ENCODE measurements at regions not wholly inside any gene's neighbourhood (a gene's known extent, or its start where the extent isn't known, plus 50 kb on each side); places are given as distances from the start of the nearest gene placed in this dataset.
"Not testable (repeated sequence)": the region's sequence is repeated elsewhere in the genome, so short reads cannot be mapped to it uniquely, and the experiment has no call there.

DNA sequence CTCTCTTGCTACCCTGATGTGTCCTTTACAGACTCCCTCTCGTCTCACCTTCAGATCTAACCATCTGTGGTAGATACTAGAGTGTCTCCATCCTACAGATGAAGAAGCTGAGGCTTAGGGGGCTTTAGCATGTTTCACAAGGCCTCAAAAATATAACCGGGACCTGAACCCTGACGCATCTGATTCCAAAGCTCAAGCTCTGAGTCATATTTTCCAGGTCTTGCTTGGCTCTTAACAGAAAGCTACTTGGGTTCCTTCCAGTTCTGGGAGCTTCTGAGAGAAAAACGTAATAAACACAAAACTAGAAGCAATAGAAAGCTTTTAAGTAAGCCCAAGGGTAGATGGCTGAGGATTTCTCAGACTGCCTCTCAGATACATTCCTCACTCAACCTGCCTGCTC is 224.3 kb upstream of the EEF2KMT start:
- no peak for FAIRE-seq
- no peak for DNase-seq (ENCODE audit: extremely low spot score, insufficient read length, low read depth)

GRCh38 chr16:5319799-5320198 is 222.2 kb upstream of the EEF2KMT start:
- no peak for FAIRE-seq
- DNase-seq (ENCODE audit: extremely low spot score, insufficient read length, low read depth): no peak

- FAIRE-seq (no peak), DNase-seq (ENCODE audit: extremely low spot score, insufficient read length, low read depth) (no peak)
Observed at GRCh38 chr16:5315914-5316313, 218.3 kb upstream of the EEF2KMT start.

DNA sequence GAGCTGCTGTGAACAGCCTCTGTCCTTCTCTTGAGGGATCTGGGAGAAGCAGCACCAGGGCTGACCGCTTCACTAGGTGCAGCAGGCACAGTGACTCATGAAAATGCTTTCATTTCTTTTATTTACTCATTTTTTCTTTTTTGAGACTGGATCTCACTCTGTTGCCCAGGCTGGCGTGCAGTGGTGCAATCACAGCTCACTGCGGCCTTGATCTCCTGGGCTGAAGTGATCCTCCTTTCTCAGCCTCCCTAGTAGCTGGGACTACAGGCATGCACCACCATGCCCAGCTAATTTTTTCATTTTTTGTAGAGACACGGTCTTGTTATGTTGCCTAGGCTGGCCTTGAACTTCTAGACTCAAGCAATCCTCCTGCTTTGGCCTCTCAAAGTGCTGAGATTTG is 216.8 kb upstream of the EEF2KMT start:
- FAIRE-seq (no peak), DNase-seq (ENCODE audit: extremely low spot score, insufficient read length, low read depth) (no peak)

GRCh38 chr16:5309946-5310611 is 212.5 kb upstream of the EEF2KMT start:
- FAIRE-seq (no peak), DNase-seq (ENCODE audit: extremely low spot score, insufficient read length, low read depth) (no peak)

DNA sequence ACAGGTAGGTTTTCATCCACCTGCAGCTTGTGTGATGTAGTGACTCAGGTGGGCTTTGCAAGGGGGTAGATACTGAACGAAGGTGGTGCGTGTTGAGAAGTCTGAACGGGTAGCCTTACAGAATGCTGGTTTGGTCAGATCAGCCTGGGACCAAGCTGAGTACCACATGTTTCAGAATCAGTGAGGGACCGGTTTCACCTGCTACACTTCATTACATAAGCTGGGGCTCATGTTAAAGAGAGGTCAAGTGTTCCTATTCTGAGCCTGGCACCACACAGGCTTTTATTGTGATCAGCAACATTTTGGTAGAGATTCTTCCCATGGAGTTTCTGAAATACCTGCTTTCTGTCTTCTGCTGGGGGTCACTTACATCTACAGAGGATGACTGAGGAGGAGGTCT is 207.4 kb upstream of the EEF2KMT start:
- DNase-seq (ENCODE audit: extremely low spot score, insufficient read length, low read depth): no peak
- FAIRE-seq: no peak

DNA sequence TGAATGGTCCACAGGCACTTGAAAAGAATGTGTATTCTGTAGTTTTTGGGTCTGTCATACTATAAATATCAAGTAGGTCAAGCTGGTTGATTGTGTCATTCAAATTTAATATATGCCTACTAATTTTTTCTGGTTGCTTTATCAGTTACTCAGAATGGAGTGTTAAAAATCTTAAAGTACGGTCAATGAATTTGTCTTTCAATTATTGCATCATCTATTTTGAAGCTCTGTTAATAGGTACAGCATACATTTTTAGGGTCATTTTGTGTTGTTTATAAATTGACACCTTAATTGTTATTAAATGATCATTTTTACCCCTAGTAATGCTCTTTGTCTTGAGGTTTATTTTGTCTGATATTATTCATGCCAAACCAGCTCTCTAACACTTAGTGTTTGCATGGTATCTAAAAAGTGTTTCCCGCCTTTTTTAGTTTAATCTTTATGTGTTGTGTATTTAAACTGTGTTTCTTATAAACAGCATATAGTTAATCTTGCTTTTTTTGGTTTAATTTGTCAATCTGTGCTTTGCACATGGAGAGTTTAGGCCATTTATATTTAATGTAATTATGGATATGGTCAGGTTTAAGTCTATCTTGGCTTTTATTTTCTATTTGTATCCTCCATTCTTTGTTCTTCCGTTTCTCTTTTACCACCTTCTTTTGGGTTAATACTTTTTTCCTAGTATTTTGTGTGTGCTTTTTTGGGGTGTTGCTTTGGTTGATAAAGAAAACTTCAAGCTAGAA is 204.9 kb upstream of the EEF2KMT start:
- FAIRE-seq (no peak), DNase-seq (ENCODE audit: extremely low spot score, insufficient read length, low read depth) (no peak)

DNA sequence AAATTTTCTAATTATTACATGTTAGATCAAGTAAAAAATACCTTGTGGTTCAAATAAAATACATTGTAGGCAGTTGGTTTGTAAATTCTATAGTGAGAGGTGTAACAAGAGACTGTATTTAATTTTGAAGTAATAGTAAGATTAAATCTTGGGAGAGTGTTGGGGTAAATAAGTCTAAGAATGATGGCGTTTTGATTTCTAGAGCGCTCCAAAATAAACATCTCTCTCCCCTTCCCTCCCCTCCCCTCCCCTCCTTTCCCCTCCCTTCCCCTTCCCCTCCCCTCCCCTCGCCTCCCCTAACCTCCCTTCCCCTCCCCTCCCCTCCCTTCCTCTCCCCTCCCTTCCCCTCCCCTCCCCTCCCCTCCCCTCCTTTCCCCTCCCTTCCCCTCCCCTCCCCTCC is 200.6 kb upstream of the EEF2KMT start:
- DNase-seq (ENCODE audit: extremely low spot score, insufficient read length, low read depth) (no peak), FAIRE-seq (no peak)

DNA sequence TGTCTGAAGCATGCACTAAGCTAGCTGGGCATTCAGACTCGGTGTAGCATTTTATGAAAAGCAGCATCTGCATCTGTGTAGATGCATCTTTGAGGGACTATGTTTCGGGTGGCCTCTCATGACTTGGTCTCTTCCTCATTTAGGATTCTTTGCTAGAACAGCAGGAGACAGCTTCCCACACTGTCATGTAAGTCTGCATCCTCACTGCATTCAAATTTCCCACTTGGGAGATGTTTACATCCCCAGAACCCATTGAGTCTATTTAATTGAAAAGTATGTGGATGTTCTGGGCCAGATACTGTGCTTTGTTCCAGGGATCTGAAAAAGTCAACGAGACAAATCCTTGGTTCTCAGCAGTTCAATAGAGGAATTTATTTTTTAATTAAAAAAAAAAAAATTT is 198.6 kb upstream of the EEF2KMT start:
- DNase-seq (ENCODE audit: extremely low spot score, insufficient read length, low read depth) (no peak), FAIRE-seq (no peak)

DNA sequence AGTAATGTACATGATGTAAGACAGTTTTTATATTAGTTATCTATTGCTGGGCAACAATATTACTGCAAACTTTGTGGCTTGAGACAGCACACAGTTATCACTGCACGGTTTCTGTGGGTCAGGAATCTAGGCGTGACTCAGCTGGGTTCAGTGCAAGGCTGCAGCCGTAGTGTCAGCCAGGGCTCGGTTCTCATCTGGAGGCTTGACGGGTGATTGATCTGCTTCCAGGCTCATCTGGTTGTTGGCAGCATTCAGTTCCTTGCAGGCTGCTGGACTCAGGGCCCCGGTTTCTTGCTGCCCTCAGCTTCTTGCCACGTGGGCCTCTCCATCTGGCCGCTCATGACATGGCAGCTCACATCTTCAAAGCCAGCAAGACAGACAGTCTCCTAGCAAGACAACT is 197.7 kb upstream of the EEF2KMT start:
- FAIRE-seq; DNase-seq (ENCODE audit: extremely low spot score, insufficient read length, low read depth): not testable (repeated sequence)

- FAIRE-seq; DNase-seq (ENCODE audit: extremely low spot score, insufficient read length, low read depth): not testable (repeated sequence)
Observed at GRCh38 chr16:5282152-5282551, 184.6 kb upstream of the EEF2KMT start.

DNA sequence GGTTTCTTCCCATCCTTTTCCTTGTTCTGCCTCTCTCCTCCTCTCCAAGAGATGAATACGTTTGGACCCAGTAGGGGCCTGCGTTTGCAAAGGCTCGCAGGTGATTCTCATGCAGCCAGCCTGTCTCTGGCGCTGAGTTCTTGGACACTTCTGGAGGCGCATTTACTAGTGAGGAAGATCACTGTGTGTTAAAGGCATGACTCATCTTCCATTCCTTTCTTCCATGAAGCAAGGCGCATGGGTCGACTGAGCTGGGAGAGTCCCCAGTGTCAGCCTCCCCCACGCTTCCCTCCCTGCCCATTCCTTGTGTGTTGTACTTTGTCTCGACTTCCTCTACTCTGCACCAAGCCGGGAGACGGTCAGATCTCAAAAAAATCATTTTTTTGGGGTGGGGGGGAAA is 159.9 kb upstream of the EEF2KMT start:
- no peak for DNase-seq (ENCODE audit: extremely low spot score, insufficient read length, low read depth)
- FAIRE-seq: no peak

DNA sequence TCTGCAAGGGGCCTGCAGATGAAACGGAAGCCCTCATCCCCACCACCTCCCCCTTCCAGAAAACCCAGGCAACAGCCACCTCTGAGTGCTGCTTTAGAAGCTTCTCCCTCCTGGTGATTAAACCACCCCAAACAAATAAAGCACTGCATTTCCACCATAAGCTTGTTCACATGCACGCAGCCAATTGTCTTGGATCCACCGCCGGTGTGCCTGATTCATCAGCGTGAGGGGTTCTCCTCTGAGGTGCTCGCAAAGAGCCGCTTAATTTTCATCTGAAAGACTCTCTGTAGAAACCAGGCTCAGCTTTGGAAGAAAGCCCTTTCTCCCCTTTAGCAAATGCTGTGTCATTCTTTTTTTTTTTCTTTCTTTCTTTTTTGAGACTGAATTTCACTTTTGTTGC is 155.2 kb upstream of the EEF2KMT start:
- FAIRE-seq (no peak), DNase-seq (ENCODE audit: extremely low spot score, insufficient read length, low read depth) (no peak)

DNA sequence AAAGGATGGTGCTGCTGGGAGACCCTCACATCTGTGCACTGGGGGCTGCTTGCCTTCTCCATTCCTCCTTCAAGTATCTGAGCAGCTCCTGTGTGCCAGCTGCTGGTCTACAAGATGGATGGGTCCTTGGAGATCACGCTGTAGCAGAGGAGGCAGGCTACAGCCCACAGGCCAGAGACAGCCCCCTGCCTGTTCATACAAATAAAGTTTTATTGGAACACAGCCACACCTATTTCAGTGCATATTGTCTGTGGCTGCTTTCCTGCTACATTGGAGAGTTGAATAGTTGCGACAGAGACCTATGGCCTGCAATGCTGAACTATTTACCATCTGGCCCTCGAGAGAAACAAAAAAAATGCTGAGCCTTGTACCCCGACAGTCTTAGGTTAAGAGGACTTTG is 149.8 kb upstream of the EEF2KMT start:
- not testable (repeated sequence) for FAIRE-seq; DNase-seq (ENCODE audit: extremely low spot score, insufficient read length, low read depth)

- not testable (repeated sequence) for FAIRE-seq; DNase-seq (ENCODE audit: extremely low spot score, insufficient read length, low read depth)
Observed at GRCh38 chr16:5240278-5240626, 142.7 kb upstream of the EEF2KMT start.

GRCh38 chr16:5239472-5240277 is 142.1 kb upstream of the EEF2KMT start:
- peak; percentile 30 for DNase-seq (ENCODE audit: extremely low spot score, insufficient read length, low read depth)
- not testable (repeated sequence) for FAIRE-seq

DNA sequence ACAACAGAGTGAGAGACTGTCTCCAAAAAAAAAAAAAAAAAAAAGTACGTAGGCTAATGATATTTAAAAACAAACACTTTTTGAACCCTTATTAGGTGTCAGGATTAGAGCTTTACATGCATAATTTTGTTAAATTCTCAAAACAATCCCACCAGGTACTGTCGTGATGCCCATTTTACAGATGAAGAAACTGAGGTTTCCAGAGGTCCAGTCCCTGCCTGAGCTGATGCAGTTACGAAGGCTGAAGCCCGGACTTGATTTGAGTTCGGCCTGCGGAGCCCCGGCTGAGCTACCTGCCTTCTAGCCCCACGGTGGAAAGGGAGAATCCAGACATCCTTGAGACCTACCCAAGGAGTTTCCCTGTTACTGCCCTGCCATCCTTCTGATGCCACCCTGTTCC is 137.5 kb upstream of the EEF2KMT start:
- FAIRE-seq (no peak), DNase-seq (ENCODE audit: extremely low spot score, insufficient read length, low read depth) (no peak)

- no peak for DNase-seq (ENCODE audit: extremely low spot score, insufficient read length, low read depth)
- no peak for FAIRE-seq
Observed at GRCh38 chr16:5234295-5235050, 136.9 kb upstream of the EEF2KMT start.

- DNase-seq (ENCODE audit: extremely low spot score, insufficient read length, low read depth): no peak
- FAIRE-seq: no peak
Observed at GRCh38 chr16:5231246-5231759, 133.7 kb upstream of the EEF2KMT start.

- no peak for DNase-seq (ENCODE audit: extremely low spot score, insufficient read length, low read depth)
- FAIRE-seq: no peak
Observed at GRCh38 chr16:5228369-5228768, 130.8 kb upstream of the EEF2KMT start.
